Endothelial cell of umbilical vein (primary cell): ENCODE measurements at regions not wholly inside any gene's neighbourhood (a gene's known extent, or its start where the extent isn't known, plus 50 kb on each side); places are given as distances from the start of the nearest gene placed in this dataset.
"Not testable (repeated sequence)": the region's sequence is repeated elsewhere in the genome, so short reads cannot be mapped to it uniquely, and the experiment has no call there.

Source experiments
- BruUV-seq: library from RNA; stranded (reverse); fragments of 400-500 nt; replicated peaks from 2 replicates; lab custom pipeline; 2021; lab: Mats Ljungman, UMichigan
- CTCF ChIA-PET: fragments of 300-600, 350-600 bp; sonication (Branson Sonifier 250); formaldehyde crosslinking; loops from one replicate; lab custom pipeline; 2021; ENCODE audit warnings: antibody characterized with exemption, inconsistent platforms; lab: Charles Lee
- POLR2A ChIA-PET: fragments of 300-600, 350-600 bp; sonication (Branson Sonifier 250); formaldehyde crosslinking; loops from one replicate; lab custom pipeline; 2021; ENCODE audit warnings: antibody characterized with exemption, inconsistent platforms; lab: Charles Lee
- DNase-seq: peaks from one replicate; pipeline ENCODE4 v3.0.0-alpha.2; 2011; ENCODE audit warnings: low read depth, low spot score
- FAIRE-seq: peaks from 2 replicates; lab custom pipeline; 2011; peaks lifted over from hg19 to GRCh38; lab: Jason Lieb, UNC
- H2AFZ ChIP-seq: 2 replicates; pipeline ENCODE4 v1.6.0; 2012; ENCODE audit warnings: low read depth, low read length, control low read depth, inconsistent platforms
- H3K27ac ChIP-seq: 2 replicates; pipeline ENCODE4 v1.5.1; 2011; ENCODE audit warnings: low read depth, mild to moderate bottlenecking, control low read depth, low read length, moderate library complexity; ENCODE audit not compliant: insufficient read depth
- H3K27me3 ChIP-seq, 2 experiments: 2 replicates each; pipeline versions ENCODE4 v1.6.0 to v1.6.1; 2011; ENCODE audit warnings: low read length in 2 of 2, mixed read lengths in 1 of 2; ENCODE audit not compliant: control insufficient read depth in 2 of 2, insufficient read depth in 2 of 2
- H3K36me3 ChIP-seq, 2 experiments: 2 replicates in 1 of 2; 3 replicates in 1 of 2; pipeline ENCODE4 v1.5.1; 2011; ENCODE audit warnings: low read length in 2 of 2, mild to moderate bottlenecking in 1 of 2, moderate library complexity in 1 of 2; ENCODE audit not compliant: control insufficient read depth in 2 of 2, insufficient read depth in 2 of 2; ENCODE audit errors: extremely low read depth in 1 of 2
- H3K4me1 ChIP-seq: 3 replicates; pipeline ENCODE4 v1.5.1; 2011; ENCODE audit warnings: mild to moderate bottlenecking, low read length; ENCODE audit not compliant: control insufficient read depth, insufficient read depth; ENCODE audit errors: extremely low read depth
- H3K4me2 ChIP-seq: 2 replicates; pipeline ENCODE4 v1.6.1; 2011; ENCODE audit warnings: low read length, control low read depth, mixed read lengths; ENCODE audit not compliant: insufficient read depth
- H3K4me3 ChIP-seq, 3 experiments: fragments of 200-600 bp in 1 of 3; sonication (generic), shearing (Covaris generic) in 1 of 3; replicated peaks in 1 of 3; 2 replicates each; pipeline ENCODE4 v1.5.1; 2011 to 2016; ENCODE audit warnings: control low read depth in 3 of 3, low read length in 3 of 3, mild to moderate bottlenecking in 2 of 3, inconsistent platforms in 1 of 3, low read depth in 1 of 3, moderate library complexity in 1 of 3; ENCODE audit not compliant: insufficient read depth in 1 of 3
- H3K79me2 ChIP-seq: 2 replicates; pipeline ENCODE4 v1.6.0; 2012; ENCODE audit warnings: low read length, inconsistent platforms; ENCODE audit not compliant: control insufficient read depth, insufficient read depth
- H3K9ac ChIP-seq: replicated peaks from 2 replicates; pipeline ENCODE3; 2011; ENCODE audit warnings: low read length, control low read depth; ENCODE audit not compliant: insufficient read depth; ENCODE audit errors: extremely low read depth
- H3K9me1 ChIP-seq: replicated peaks from 3 replicates; pipeline ENCODE4 v1.6.0; 2011; ENCODE audit warnings: mild to moderate bottlenecking, low read length; ENCODE audit not compliant: control insufficient read depth, insufficient read depth; ENCODE audit errors: extremely low read depth
- H3K9me3 ChIP-seq: replicated peaks from 2 replicates; pipeline ENCODE4 v1.5.1; 2012; ENCODE audit warnings: low read length, inconsistent platforms; ENCODE audit not compliant: control insufficient read depth, insufficient read depth
- H4K20me1 ChIP-seq: replicated peaks from 2 replicates; pipeline ENCODE3; 2011; ENCODE audit warnings: mild to moderate bottlenecking, low read length; ENCODE audit not compliant: control insufficient read depth, insufficient read depth; ENCODE audit errors: extremely low read depth
- CTCF ChIP-seq, 2 donors: IDR thresholded peaks; 1 replicate in 1 of 2; 2 replicates in 1 of 2; pipeline ENCODE4 v1.5.1; 2011; ENCODE audit warnings: low read length in 2 of 2, mild to moderate bottlenecking in 2 of 2, moderate library complexity in 2 of 2, control low read depth in 1 of 2, inconsistent platforms in 1 of 2, low read depth in 1 of 2; ENCODE audit not compliant: insufficient read depth in 1 of 2; ENCODE audit errors: extremely low read depth in 1 of 2
- EZH2 ChIP-seq: IDR thresholded peaks from 2 replicates; pipeline ENCODE4 v1.6.1; 2012; ENCODE audit warnings: borderline replicate concordance, low read depth, mild to moderate bottlenecking, moderate library complexity, low read length, inconsistent platforms; ENCODE audit not compliant: severe bottlenecking
- FOS ChIP-seq: IDR thresholded peaks from 2 replicates; pipeline ENCODE4 v1.6.1; 2011; ENCODE audit warnings: mild to moderate bottlenecking, low read length, moderate library complexity, borderline replicate concordance; ENCODE audit not compliant: insufficient read depth
- GATA2 ChIP-seq: IDR thresholded peaks from 2 replicates; pipeline ENCODE4 v1.7.0; 2011; ENCODE audit warnings: low read depth, mild to moderate bottlenecking, moderate library complexity, mixed read lengths, low read length; ENCODE audit not compliant: insufficient read length, insufficient read depth
- JUN ChIP-seq: IDR thresholded peaks from 2 replicates; pipeline ENCODE4 v1.6.1; 2011; ENCODE audit warnings: borderline replicate concordance, low read depth; ENCODE audit not compliant: insufficient read length, insufficient read depth
- MAX ChIP-seq: IDR thresholded peaks from 2 replicates; pipeline ENCODE4 v1.6.1; 2011; ENCODE audit not compliant: insufficient read depth, insufficient read length
- MYC ChIP-seq: IDR thresholded peaks from one replicate; pipeline ENCODE4 v1.6.1; 2011; ENCODE audit warnings: mild to moderate bottlenecking, low read depth, low read length
- POLR2A ChIP-seq: IDR thresholded peaks from 2 replicates; pipeline ENCODE4 v1.6.1; 2012; ENCODE audit warnings: low read depth, mild to moderate bottlenecking, control low read depth, low read length
- POLR2AphosphoS5 ChIP-seq: IDR thresholded peaks from 2 replicates; pipeline ENCODE4 v1.6.1; 2012; ENCODE audit warnings: low read depth, mild to moderate bottlenecking, control low read depth, low read length, moderate library complexity; ENCODE audit not compliant: insufficient read depth
- dilution Hi-C: fragments of 300-500 bp; cut with MboI; formaldehyde crosslinking; loops from one replicate; pipeline ENCODE4 v1.15.0; 2019; ENCODE audit warnings: low sequenced_read_pairs; ENCODE audit not compliant: extremely low pct_ligation_motif_present
- intact Hi-C: fragments of 100-400 bp; cut with micrococcal nuclease; formaldehyde crosslinking; loops from one replicate; pipeline ENCODE4 v1.10.0; 2022

- H2AFZ ChIP-seq, result peak overlapping the region; percentile 30
- H3K27ac ChIP-seq, result peak overlapping the region; percentile 23
- FAIRE-seq (peak; percentile 38), DNase-seq (peak; percentile 79)
- no peak overlapping the region for H3K4me3 ChIP-seq
- no peaks in the 10 kb centered on the region for H3K36me3 ChIP-seq
- TF ChIP-seq MAX (no peak), POLR2AphosphoS5 (no peak), POLR2A (no peak), GATA2 (no peak), JUN (no peak), CTCF (IDR thresholded peaks at IDR 0.05; ENCODE audit: extremely low read depth in 1 of 2, insufficient read depth in 1 of 2, low read depth in 1 of 2, low read length in 2 of 2) (no peak), FOS (no peak), MYC (no peak), EZH2 (no peak)
- no peaks in the 10 kb centered on the region for H3K9me1 ChIP-seq
- intact Hi-C loops, result no loop called here
- ChIA-PET POLR2A (no interaction called here), CTCF (interaction anchor here (0.6 kb wide), 1 partner anchor 55 kb away, joined by 4 read pairs; no protein-coding TSS in a partner anchor)
- H3K27me3 ChIP-seq, result no peaks in the 10 kb centered on the region
- BruUV-seq, result no TSS peak
- H4K20me1 ChIP-seq, result no peaks in the 10 kb centered on the region
- no peaks in the 10 kb centered on the region for H3K9me3 ChIP-seq
- H3K4me1 ChIP-seq, result peaks cover 36% of the 10 kb centered on the region
- peak overlapping the region; percentile 4 for H3K4me2 ChIP-seq
- dilution Hi-C loops, result no loop called here
- no peak overlapping the region for H3K9ac ChIP-seq
- no peaks in the 10 kb centered on the region for H3K79me2 ChIP-seq
These were observed 61.1 kb upstream of the XIST start for GRCh38 chrX:73913580-73913979.

- H3K27ac ChIP-seq, DNase-seq, intact Hi-C loops, H2AFZ ChIP-seq, H3K4me3 ChIP-seq, POLR2A ChIA-PET, H3K27me3 ChIP-seq, H3K4me2 ChIP-seq, H4K20me1 ChIP-seq, H3K9me3 ChIP-seq, dilution Hi-C loops, H3K36me3 ChIP-seq, FAIRE-seq, H3K9me1 ChIP-seq, BruUV-seq, H3K9ac ChIP-seq, H3K79me2 ChIP-seq: not testable (repeated sequence)
- CTCF ChIA-PET, result interaction anchor here (1.0 kb wide), 1 partner anchor 104 kb away, joined by 3 read pairs; no protein-coding TSS in a partner anchor
- H3K4me1 ChIP-seq, result peaks cover 24% of the 10 kb centered on the region
These were observed 59.4 kb upstream of the XIST start for GRCh38 chrX:73911946-73912345.

GRCh38 chrX:73905749-73906374, 53.3 kb upstream of the XIST start:
- H3K9me1 ChIP-seq, CTCF ChIA-PET, H3K9me3 ChIP-seq, H3K27ac ChIP-seq, intact Hi-C loops, H3K79me2 ChIP-seq, FAIRE-seq, H4K20me1 ChIP-seq, dilution Hi-C loops, H3K4me3 ChIP-seq, H3K36me3 ChIP-seq, H3K4me1 ChIP-seq, H3K27me3 ChIP-seq, BruUV-seq, H2AFZ ChIP-seq, H3K4me2 ChIP-seq, POLR2A ChIA-PET, H3K9ac ChIP-seq, DNase-seq: not testable (repeated sequence)
